ENCODE measurements at regions not wholly inside any gene's neighbourhood (a gene's known extent, or its start where the extent isn't known, plus 50 kb on each side); places are given as distances from the start of the nearest gene placed in this dataset.

DNA sequence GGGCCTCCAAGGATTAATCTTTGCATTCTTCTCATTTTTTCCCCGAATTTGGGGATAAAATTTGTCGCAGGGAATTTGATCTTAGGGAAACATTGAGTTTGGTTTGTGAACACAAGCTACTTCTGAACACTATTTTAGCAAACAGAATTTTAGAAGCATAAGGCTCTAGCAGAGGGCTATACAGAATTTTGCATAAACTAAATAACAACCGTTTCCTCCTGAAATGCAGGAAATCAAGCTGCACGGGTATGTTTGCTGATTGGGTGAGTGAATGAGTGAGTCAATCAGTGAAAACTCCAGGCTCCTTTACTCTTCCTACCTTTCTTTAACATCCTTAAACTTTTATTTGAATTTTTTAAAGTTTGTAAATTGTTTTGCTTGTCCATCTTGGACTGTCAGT lies 81.3 kb upstream of the GNAO1 start:
- no peak for TF ChIP-seq CREM (CRISPR knock-in tag; IDR thresholded peaks at IDR 0.05)
- TF ChIP-seq, protein P1, sequence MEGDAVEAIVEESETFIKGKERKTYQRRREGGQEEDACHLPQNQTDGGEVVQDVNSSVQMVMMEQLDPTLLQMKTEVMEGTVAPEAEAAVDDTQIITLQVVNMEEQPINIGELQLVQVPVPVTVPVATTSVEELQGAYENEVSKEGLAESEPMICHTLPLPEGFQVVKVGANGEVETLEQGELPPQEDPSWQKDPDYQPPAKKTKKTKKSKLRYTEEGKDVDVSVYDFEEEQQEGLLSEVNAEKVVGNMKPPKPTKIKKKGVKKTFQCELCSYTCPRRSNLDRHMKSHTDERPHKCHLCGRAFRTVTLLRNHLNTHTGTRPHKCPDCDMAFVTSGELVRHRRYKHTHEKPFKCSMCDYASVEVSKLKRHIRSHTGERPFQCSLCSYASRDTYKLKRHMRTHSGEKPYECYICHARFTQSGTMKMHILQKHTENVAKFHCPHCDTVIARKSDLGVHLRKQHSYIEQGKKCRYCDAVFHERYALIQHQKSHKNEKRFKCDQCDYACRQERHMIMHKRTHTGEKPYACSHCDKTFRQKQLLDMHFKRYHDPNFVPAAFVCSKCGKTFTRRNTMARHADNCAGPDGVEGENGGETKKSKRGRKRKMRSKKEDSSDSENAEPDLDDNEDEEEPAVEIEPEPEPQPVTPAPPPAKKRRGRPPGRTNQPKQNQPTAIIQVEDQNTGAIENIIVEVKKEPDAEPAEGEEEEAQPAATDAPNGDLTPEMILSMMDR (IDR thresholded peaks at IDR 0.05), result no peak
- TF ChIP-seq ETV6 (CRISPR knock-in tag; IDR thresholded peaks at IDR 0.05), result no peak
- TF ChIP-seq ZNF416 (CRISPR knock-in tag; IDR thresholded peaks at IDR 0.05), result no peak
- no peak for TF ChIP-seq ZBTB21 (CRISPR knock-in tag; IDR thresholded peaks at IDR 0.05; ENCODE audit: borderline replicate concordance)
- TF ChIP-seq, protein P2, sequence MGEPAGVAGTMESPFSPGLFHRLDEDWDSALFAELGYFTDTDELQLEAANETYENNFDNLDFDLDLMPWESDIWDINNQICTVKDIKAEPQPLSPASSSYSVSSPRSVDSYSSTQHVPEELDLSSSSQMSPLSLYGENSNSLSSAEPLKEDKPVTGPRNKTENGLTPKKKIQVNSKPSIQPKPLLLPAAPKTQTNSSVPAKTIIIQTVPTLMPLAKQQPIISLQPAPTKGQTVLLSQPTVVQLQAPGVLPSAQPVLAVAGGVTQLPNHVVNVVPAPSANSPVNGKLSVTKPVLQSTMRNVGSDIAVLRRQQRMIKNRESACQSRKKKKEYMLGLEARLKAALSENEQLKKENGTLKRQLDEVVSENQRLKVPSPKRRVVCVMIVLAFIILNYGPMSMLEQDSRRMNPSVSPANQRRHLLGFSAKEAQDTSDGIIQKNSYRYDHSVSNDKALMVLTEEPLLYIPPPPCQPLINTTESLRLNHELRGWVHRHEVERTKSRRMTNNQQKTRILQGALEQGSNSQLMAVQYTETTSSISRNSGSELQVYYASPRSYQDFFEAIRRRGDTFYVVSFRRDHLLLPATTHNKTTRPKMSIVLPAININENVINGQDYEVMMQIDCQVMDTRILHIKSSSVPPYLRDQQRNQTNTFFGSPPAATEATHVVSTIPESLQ (CRISPR knock-in tag; IDR thresholded peaks at IDR 0.05), result no peak
- TF ChIP-seq, protein P3, sequence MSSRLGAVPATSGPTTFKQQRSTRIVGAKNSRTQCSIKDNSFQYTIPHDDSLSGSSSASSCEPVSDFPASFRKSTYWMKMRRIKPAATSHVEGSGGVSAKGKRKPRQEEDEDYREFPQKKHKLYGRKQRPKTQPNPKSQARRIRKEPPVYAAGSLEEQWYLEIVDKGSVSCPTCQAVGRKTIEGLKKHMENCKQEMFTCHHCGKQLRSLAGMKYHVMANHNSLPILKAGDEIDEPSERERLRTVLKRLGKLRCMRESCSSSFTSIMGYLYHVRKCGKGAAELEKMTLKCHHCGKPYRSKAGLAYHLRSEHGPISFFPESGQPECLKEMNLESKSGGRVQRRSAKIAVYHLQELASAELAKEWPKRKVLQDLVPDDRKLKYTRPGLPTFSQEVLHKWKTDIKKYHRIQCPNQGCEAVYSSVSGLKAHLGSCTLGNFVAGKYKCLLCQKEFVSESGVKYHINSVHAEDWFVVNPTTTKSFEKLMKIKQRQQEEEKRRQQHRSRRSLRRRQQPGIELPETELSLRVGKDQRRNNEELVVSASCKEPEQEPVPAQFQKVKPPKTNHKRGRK (CRISPR knock-in tag; IDR thresholded peaks at IDR 0.05; ENCODE audit: borderline replicate concordance), result no peak
- no peak for TF ChIP-seq FOXP4 (CRISPR knock-in tag; IDR thresholded peaks at IDR 0.05)
- TF ChIP-seq, protein P4, sequence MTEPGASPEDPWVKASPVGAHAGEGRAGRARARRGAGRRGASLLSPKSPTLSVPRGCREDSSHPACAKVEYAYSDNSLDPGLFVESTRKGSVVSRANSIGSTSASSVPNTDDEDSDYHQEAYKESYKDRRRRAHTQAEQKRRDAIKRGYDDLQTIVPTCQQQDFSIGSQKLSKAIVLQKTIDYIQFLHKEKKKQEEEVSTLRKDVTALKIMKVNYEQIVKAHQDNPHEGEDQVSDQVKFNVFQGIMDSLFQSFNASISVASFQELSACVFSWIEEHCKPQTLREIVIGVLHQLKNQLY (CRISPR knock-in tag; IDR thresholded peaks at IDR 0.05), result no peak
